Spleen (tissue), 7 donors: ENCODE measurements at regions not wholly inside any gene's neighbourhood (a gene's known extent, or its start where the extent isn't known, plus 50 kb on each side); places are given as distances from the start of the nearest gene placed in this dataset.
A peak's percentile ranks its signal among the peaks of the same experiment; 100 is the strongest.

Experiments used
- CTCF ChIP-seq, 11 experiments: fragments of 200-600 bp in 7 of 11; fragments of 450-650 bp in 4 of 11; sonication (generic) in 4 of 11; IDR thresholded peaks in 8 of 11; conservative IDR thresholded peaks in 3 of 11; 1 replicate in 7 of 11; 2 replicates in 4 of 11; pipeline versions ENCODE4 v1.4.0 to v1.8.0; 2016 to 2021; ENCODE audit warnings: antibody characterized with exemption in 11 of 11, inconsistent platforms in 4 of 11, mild to moderate bottlenecking in 1 of 11
- POLR2A ChIP-seq, 3 donors: fragments of 450-650 bp; IDR thresholded peaks; one replicate each; pipeline ENCODE4 v1.5.1; 2017; ENCODE audit warnings: antibody characterized with exemption in 3 of 3, mild to moderate bottlenecking in 1 of 3
- POLR2AphosphoS5 ChIP-seq, 3 donors: sonication (generic); formaldehyde crosslinking; IDR thresholded peaks; one replicate each; pipeline ENCODE4 v1.5.1; 2017; ENCODE audit warnings: antibody characterized with exemption in 3 of 3
- donor health status: DM: no; HTN: no; CAD: no; lungs with moderate emphysema.
- donor health status: DM: no; HTN: no; CAD: no.
- donor health status: DM: no; HTN: no; CAD: no.

- peak in 4 of 11 experiments; percentile 15 to 29 (median 19) for TF ChIP-seq CTCF (IDR thresholded peaks at IDR 0.05 in 8 of 11, conservative IDR thresholded peaks at IDR 0.05 in 3 of 11)
- TF ChIP-seq POLR2A (IDR thresholded peaks at IDR 0.05), result no peak
- TF ChIP-seq POLR2AphosphoS5 (IDR thresholded peaks at IDR 0.05), result no peak
Measured at GRCh38 chr11:90288212-90288821, 65.5 kb upstream of the CHORDC1 start.
